GM06990 (cell line): ENCODE measurements at regions not wholly inside any gene's neighbourhood (a gene's known extent, or its start where the extent isn't known, plus 50 kb on each side); places are given as distances from the start of the nearest gene placed in this dataset.

Experiments
- DNase-seq: peaks from one replicate; pipeline ENCODE4 v3.0.0-alpha.2; 2011; ENCODE audit not compliant: insufficient read length; ENCODE audit errors: extremely low read depth
- H3K27me3 ChIP-seq: replicated peaks from 2 replicates; pipeline ENCODE4 v1.6.0; 2011; ENCODE audit warnings: low read length; ENCODE audit not compliant: control insufficient read depth, insufficient read depth
- H3K36me3 ChIP-seq: 2 replicates; pipeline ENCODE4 v1.5.1; 2011; ENCODE audit warnings: low read length; ENCODE audit not compliant: control insufficient read depth, insufficient read depth
- H3K4me3 ChIP-seq: replicated peaks from 2 replicates; pipeline ENCODE4 v1.5.1; 2011; ENCODE audit warnings: low read depth, mild to moderate bottlenecking, control low read depth, low read length
- CTCF ChIP-seq: IDR thresholded peaks from 2 replicates; pipeline ENCODE4 v1.5.1; 2011; ENCODE audit warnings: low read length, control low read depth, mild to moderate bottlenecking, inconsistent platforms; ENCODE audit not compliant: insufficient read depth, poor library complexity, severe bottlenecking

- DNase-seq: no peak
- Histone ChIP-seq H3K36me3 (no peaks in the 10 kb centered on the region), H3K4me3 (no peak overlapping the region), H3K27me3 (peaks cover 1% of the 10 kb centered on the region; the same call in 1 of the 2 replicates)
- TF ChIP-seq CTCF: no peak
These were observed 167.7 kb downstream of the VAPA start for GRCh38 chr18:10081492-10081891.

- TF ChIP-seq CTCF: no peak
- Histone ChIP-seq H3K36me3 (no peaks in the 10 kb centered on the region), H3K4me3 (no peak overlapping the region), H3K27me3 (no peaks in the 10 kb centered on the region)
- DNase-seq: no peak
These were observed 171.6 kb downstream of the VAPA start for GRCh38 chr18:10085416-10085815.

DNA sequence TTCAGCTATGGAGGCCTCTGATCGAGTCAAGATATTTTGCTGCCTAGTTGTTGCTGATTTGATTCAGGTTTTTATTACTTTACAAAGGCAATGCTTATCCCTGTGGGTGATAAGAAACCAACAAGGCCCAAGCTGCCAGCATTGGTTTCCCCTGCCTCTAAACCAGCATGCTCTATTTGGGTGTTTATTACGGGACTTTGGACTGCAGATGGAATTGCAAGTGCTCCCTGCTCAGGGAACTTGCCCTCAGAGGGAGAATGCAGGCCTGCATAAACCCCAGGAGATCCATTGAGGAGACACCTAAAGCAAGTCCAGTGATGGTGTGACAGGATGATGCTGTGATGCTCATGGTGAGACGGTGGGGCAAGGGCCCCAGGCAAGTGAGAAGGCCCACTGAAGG lies 172.1 kb downstream of the VAPA start:
- H3K36me3 ChIP-seq: no peaks in the 10 kb centered on the region
- no peak overlapping the region for H3K4me3 ChIP-seq
- no peak for TF ChIP-seq CTCF
- no peak for DNase-seq
- H3K27me3 ChIP-seq: no peaks in the 10 kb centered on the region; the same call in 1 of the 2 replicates

- H3K27me3 ChIP-seq: no peaks in the 10 kb centered on the region; the same call in none of the 2 replicates
- DNase-seq: no peak
- no peaks in the 10 kb centered on the region for H3K36me3 ChIP-seq
- H3K4me3 ChIP-seq: no peak overlapping the region
- TF ChIP-seq CTCF: no peak
These were observed 172.8 kb downstream of the VAPA start for GRCh38 chr18:10086458-10087210.

DNA sequence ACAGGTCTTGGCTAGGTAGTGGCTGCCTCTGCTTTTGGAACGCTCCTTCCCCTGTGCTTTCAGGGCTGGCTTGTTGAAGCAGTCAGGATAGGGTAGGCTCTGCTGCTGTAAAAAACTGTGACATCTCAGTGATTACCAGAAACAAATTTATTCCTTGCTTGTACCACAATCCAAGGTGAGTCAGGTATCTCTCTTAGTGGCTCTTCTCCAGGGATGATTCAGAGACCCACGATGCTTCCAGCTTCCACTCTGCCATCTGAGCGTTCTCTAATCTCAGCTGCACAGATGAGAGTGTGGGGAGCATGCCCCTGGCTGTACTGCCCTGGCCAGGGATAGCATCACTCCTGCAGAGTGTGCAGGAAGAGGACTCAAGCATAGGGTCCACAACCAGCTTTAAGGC lies 174.9 kb downstream of the VAPA start:
- no peak for TF ChIP-seq CTCF
- Histone ChIP-seq H3K4me3 (no peak overlapping the region), H3K27me3 (no peaks in the 10 kb centered on the region; the same call in none of the 2 replicates), H3K36me3 (no peaks in the 10 kb centered on the region)
- no peak for DNase-seq
